IMR-90 (cell line): ENCODE measurements at regions not wholly inside any gene's neighbourhood (a gene's known extent, or its start where the extent isn't known, plus 50 kb on each side); places are given as distances from the start of the nearest gene placed in this dataset.

Experiments used
- ATAC-seq: fragments of 200-7000 bp; cut with Tn5 transposase; 2 replicates; pipeline ENCODE4 v1.9.1; 2020; ENCODE audit warnings: low read depth, mild to moderate bottlenecking, moderate library complexity
- BruUV-seq: library from RNA; stranded (reverse); fragments of 400-500 nt; replicated peaks from 2 replicates; lab custom pipeline; 2021; lab: Mats Ljungman, UMichigan
- CTCF ChIA-PET: fragments of 300-600 bp; formaldehyde crosslinking; extraction: SDS; loops from one replicate; lab custom pipeline; 2021; ENCODE audit warnings: antibody characterized with exemption; lab: Yijun Ruan, JAX
- POLR2A ChIA-PET: fragments of 300-600 bp; sonication (Branson Sonifier 250); formaldehyde crosslinking; loops from one replicate; lab custom pipeline; 2022; ENCODE audit warnings: antibody characterized with exemption; ENCODE audit not compliant: unreplicated experiment; lab: Charles Lee
- DNase-seq: peaks from one replicate; pipeline ENCODE4 v3.0.0; 2013
- H2AFZ ChIP-seq: replicated peaks from 2 replicates; pipeline ENCODE3; 2013; ENCODE audit warnings: low read length, mild to moderate bottlenecking; ENCODE audit not compliant: poor library complexity
- H2AK5ac ChIP-seq: 2 replicates; pipeline ENCODE4 v1.6.1; 2013; ENCODE audit warnings: low read depth, low read length, inconsistent platforms
- H2AK9ac ChIP-seq: replicated peaks from 2 replicates; pipeline ENCODE3; 2013; ENCODE audit warnings: mild to moderate bottlenecking, low read depth, low read length, moderate library complexity; ENCODE audit not compliant: poor library complexity
- H2BK120ac ChIP-seq: 2 replicates; pipeline ENCODE4 v1.6.1; 2013; ENCODE audit warnings: low read depth, low read length, inconsistent platforms
- H2BK15ac ChIP-seq: 3 replicates; pipeline ENCODE4 v1.6.1; 2013; ENCODE audit warnings: low read depth, low read length, inconsistent platforms
- H2BK20ac ChIP-seq: 2 replicates; pipeline ENCODE4 v1.6.1; 2013; ENCODE audit warnings: low read depth, mild to moderate bottlenecking, inconsistent platforms, low read length, moderate library complexity
- H2BK5ac ChIP-seq: 2 replicates; pipeline ENCODE4 v1.6.1; 2013; ENCODE audit warnings: mild to moderate bottlenecking, low read depth, low read length, inconsistent platforms; ENCODE audit not compliant: poor library complexity, severe bottlenecking
- H3K14ac ChIP-seq: replicated peaks from 2 replicates; pipeline ENCODE4 v1.6.1; 2013; ENCODE audit warnings: low read depth, low read length, inconsistent platforms
- H3K18ac ChIP-seq: 2 replicates; pipeline ENCODE4 v1.6.1; 2013; ENCODE audit warnings: low read depth, low read length, control low read depth
- H3K23ac ChIP-seq: 2 replicates; pipeline ENCODE4 v1.6.1; 2013; ENCODE audit warnings: low read depth, low read length, inconsistent platforms
- H3K27ac ChIP-seq: 2 replicates; pipeline ENCODE4 v1.5.1; 2013; ENCODE audit warnings: mild to moderate bottlenecking, control low read depth, low read length; ENCODE audit not compliant: insufficient read depth
- H3K27me3 ChIP-seq: 2 replicates; pipeline ENCODE4 v1.6.1; 2013; ENCODE audit warnings: low read length; ENCODE audit not compliant: control insufficient read depth, insufficient read depth
- H3K36me3 ChIP-seq: 2 replicates; pipeline ENCODE4 v1.6.1; 2013; ENCODE audit warnings: low read length, mixed read lengths; ENCODE audit not compliant: control insufficient read depth, insufficient read depth
- H3K4ac ChIP-seq: 2 replicates; pipeline ENCODE4 v1.6.1; 2013; ENCODE audit warnings: low read depth, low read length, inconsistent platforms
- H3K4me1 ChIP-seq: 2 replicates; pipeline ENCODE4 v1.6.1; 2013; ENCODE audit warnings: low read length, mixed read lengths; ENCODE audit not compliant: control insufficient read depth, insufficient read depth
- H3K4me2 ChIP-seq: 2 replicates; pipeline ENCODE4 v1.6.1; 2013; ENCODE audit warnings: low read depth, mild to moderate bottlenecking, control low read depth, low read length, moderate library complexity
- H3K4me3 ChIP-seq: 2 replicates; pipeline ENCODE4 v1.5.1; 2013; ENCODE audit warnings: low read depth, mild to moderate bottlenecking, control low read depth, low read length, moderate library complexity; ENCODE audit not compliant: insufficient read depth
- H3K56ac ChIP-seq: 2 replicates; pipeline ENCODE4 v1.6.1; 2013; ENCODE audit warnings: low read length, inconsistent platforms; ENCODE audit not compliant: insufficient read depth; ENCODE audit errors: extremely low read depth
- H3K79me1 ChIP-seq, 2 experiments: 2 replicates each; pipeline ENCODE4 v1.6.1; 2013; ENCODE audit warnings: low read length in 2 of 2, inconsistent platforms in 1 of 2, low read depth in 1 of 2
- H3K9ac ChIP-seq: 2 replicates; pipeline ENCODE4 v1.6.1; 2013; ENCODE audit warnings: low read depth, low read length, control low read depth
- H3K9me1 ChIP-seq: 2 replicates; pipeline ENCODE4 v1.6.1; 2013; ENCODE audit warnings: low read length, inconsistent platforms; ENCODE audit not compliant: insufficient read depth
- H3K9me3 ChIP-seq: 2 replicates; pipeline ENCODE4 v1.6.1; 2013; ENCODE audit warnings: low read length; ENCODE audit not compliant: control insufficient read depth, insufficient read depth
- H4K20me1 ChIP-seq: 2 replicates; pipeline ENCODE4 v1.6.1; 2013; ENCODE audit warnings: low read length, inconsistent platforms; ENCODE audit not compliant: insufficient read depth
- H4K5ac ChIP-seq: 2 replicates; pipeline ENCODE4 v1.6.1; 2013; ENCODE audit warnings: mild to moderate bottlenecking, low read depth, low read length, control low read depth
- H4K8ac ChIP-seq, 2 experiments: 2 replicates each; pipeline ENCODE4 v1.6.1; 2013; ENCODE audit warnings: low read depth in 2 of 2, low read length in 2 of 2, control low read depth in 1 of 2, inconsistent platforms in 1 of 2
- H4K91ac ChIP-seq: 2 replicates; pipeline ENCODE4 v1.6.1; 2013; ENCODE audit warnings: low read depth, low read length, inconsistent platforms; ENCODE audit not compliant: insufficient read depth
- CTCF ChIP-seq: conservative IDR thresholded peaks from 2 replicates; pipeline ENCODE4 v1.5.1; 2012; ENCODE audit warnings: mild to moderate bottlenecking, low read depth, low read length, improper control_type of control experiment
- MAFK ChIP-seq: IDR thresholded peaks from 2 replicates; pipeline ENCODE4 v1.6.1; 2012; ENCODE audit warnings: low read depth, low read length, improper control_type of control experiment
- WGBS, 2 experiments: methylation state at CpG; one replicate each; pipeline versions ENCODE4 v1.1.5 to v1.1.7; 2013; ENCODE audit warnings: missing lambda C conversion rate in 2 of 2; ENCODE audit not compliant: insufficient read length in 1 of 2; ENCODE audit errors: extremely low coverage in 2 of 2; 5-methylcytosine and 5-hydroxymethylcytosine counted together
- dilution Hi-C: fragments of 300-500 bp; cut with HindIII; formaldehyde crosslinking; loops from one replicate; pipeline ENCODE4 v1.14.3; 2018; ENCODE audit warnings: low sequenced_read_pairs; ENCODE audit not compliant: unreplicated experiment
- in situ Hi-C: fragments of 300-500 bp; cut with MboI; formaldehyde crosslinking; loops from 3 replicates; pipeline ENCODE4 v1.14.3; 2019; ENCODE audit warnings: low sequenced_read_pairs, inconsistent platforms, mixed read lengths
- intact Hi-C: fragments of 100-400 bp; cut with micrococcal nuclease; formaldehyde crosslinking; loops from 2 replicates; pipeline ENCODE4 v1.10.0; 2022

- H4K20me1 ChIP-seq = no peaks in the 10 kb centered on the region
- no peak overlapping the region for H4K5ac ChIP-seq
- H4K91ac ChIP-seq = no peak overlapping the region
- no peaks in the 10 kb centered on the region for H3K9me1 ChIP-seq
- H4K8ac ChIP-seq = no peak overlapping the region
- no peak overlapping the region for H3K56ac ChIP-seq
- H3K9ac ChIP-seq = no peak overlapping the region
- no peak overlapping the region for H2BK5ac ChIP-seq
- no peak overlapping the region for H3K18ac ChIP-seq
- H3K4me2 ChIP-seq = no peak overlapping the region
- no peaks in the 10 kb centered on the region for H3K27me3 ChIP-seq
- no peak overlapping the region for H3K23ac ChIP-seq
- no peak for ATAC-seq
- dilution Hi-C loops = no loop called here
- no TSS peak for BruUV-seq
- peaks cover 2% of the 10 kb centered on the region; the same call in 1 of the 2 replicates for H3K36me3 ChIP-seq
- H3K4me3 ChIP-seq = no peak overlapping the region
- no peak overlapping the region for H2BK20ac ChIP-seq
- no peak overlapping the region for H2BK120ac ChIP-seq
- no peak overlapping the region for H2BK15ac ChIP-seq
- no peaks in the 10 kb centered on the region for H3K4me1 ChIP-seq
- ChIA-PET POLR2A (no interaction called here), CTCF (no interaction called here)
- in situ Hi-C loops = no loop called here
- DNase-seq = no peak
- no peak overlapping the region for H3K14ac ChIP-seq
- TF ChIP-seq CTCF (no peak), MAFK (peak; percentile 84)
- intact Hi-C loops = no loop called here
- H2AK5ac ChIP-seq = no peak overlapping the region
- WGBS, 2 experiments = no CpG with 5 or more reads among the region's 2 CpGs
- H3K79me1 ChIP-seq = peaks cover 0 to 12% of the 10 kb centered on the region in 2 experiments; a peak in 2 of 4 replicates
- no peak overlapping the region for H3K27ac ChIP-seq
- H3K9me3 ChIP-seq = no peaks in the 10 kb centered on the region
- H2AK9ac ChIP-seq = no peak overlapping the region
- no peak overlapping the region for H3K4ac ChIP-seq
- no peak overlapping the region for H2AFZ ChIP-seq
Measured at GRCh38 chr4:125401784-125402183, 87.0 kb downstream of the FAT4 start.
